GM20431 (cell line): ENCODE measurements at regions not wholly inside any gene's neighbourhood (a gene's known extent, or its start where the extent isn't known, plus 50 kb on each side); places are given as distances from the start of the nearest gene placed in this dataset.

Source experiments
- in situ Hi-C: fragments of 300-500 bp; cut with MseI, MboI; formaldehyde crosslinking; loops from one replicate; pipeline ENCODE4 v1.15.0; 2020; ENCODE audit warnings: low sequenced_read_pairs; ENCODE audit not compliant: unreplicated experiment

- in situ Hi-C loops, result no loop called here
Measured at GRCh38 chr6:119547024-119547423, 197.5 kb upstream of the MAN1A1 start.

GRCh38 chr6:119545245-119545644, 195.7 kb upstream of the MAN1A1 start:
- in situ Hi-C loops, result no loop called here

- in situ Hi-C loops, result no loop called here
Measured at GRCh38 chr6:119544325-119545175, 195.0 kb upstream of the MAN1A1 start.

GRCh38 chr6:119543332-119543731, 193.8 kb upstream of the MAN1A1 start:
- in situ Hi-C loops, result no loop called here

GRCh38 chr6:119542037-119542436, 192.5 kb upstream of the MAN1A1 start:
- in situ Hi-C loops, result no loop called here

GRCh38 chr6:119541132-119541905, 191.8 kb upstream of the MAN1A1 start:
- in situ Hi-C loops, result no loop called here

GRCh38 chr6:119540417-119540816, 190.9 kb upstream of the MAN1A1 start:
- in situ Hi-C loops, result no loop called here

- in situ Hi-C loops, result no loop called here
Measured at GRCh38 chr6:119539066-119539746, 189.6 kb upstream of the MAN1A1 start.

- in situ Hi-C loops, result no loop called here
Measured at GRCh38 chr6:119536666-119537065, 187.1 kb upstream of the MAN1A1 start.

GRCh38 chr6:119535332-119535731, 185.8 kb upstream of the MAN1A1 start:
- in situ Hi-C loops, result no loop called here

GRCh38 chr6:119533603-119534279, 184.2 kb upstream of the MAN1A1 start:
- in situ Hi-C loops, result no loop called here

GRCh38 chr6:119527231-119527578, 177.6 kb upstream of the MAN1A1 start:
- in situ Hi-C loops, result no loop called here

GRCh38 chr6:119526561-119527230, 177.1 kb upstream of the MAN1A1 start:
- in situ Hi-C loops, result no loop called here

- in situ Hi-C loops, result no loop called here
Measured at GRCh38 chr6:119524410-119524809, 174.8 kb upstream of the MAN1A1 start.

- in situ Hi-C loops, result no loop called here
Measured at GRCh38 chr6:119523556-119523955, 174.0 kb upstream of the MAN1A1 start.

GRCh38 chr6:119521251-119521650, 171.7 kb upstream of the MAN1A1 start:
- in situ Hi-C loops, result no loop called here

- in situ Hi-C loops, result no loop called here
Measured at GRCh38 chr6:119517428-119517827, 167.9 kb upstream of the MAN1A1 start.

GRCh38 chr6:119514345-119514744, 164.8 kb upstream of the MAN1A1 start:
- in situ Hi-C loops, result no loop called here

- in situ Hi-C loops, result no loop called here
Measured at GRCh38 chr6:119511024-119511423, 161.5 kb upstream of the MAN1A1 start.

GRCh38 chr6:119510246-119510645, 160.7 kb upstream of the MAN1A1 start:
- in situ Hi-C loops, result no loop called here
